CD4-positive, alpha-beta memory T cell (primary cell): ENCODE measurements at regions not wholly inside any gene's neighbourhood (a gene's known extent, or its start where the extent isn't known, plus 50 kb on each side); places are given as distances from the start of the nearest gene placed in this dataset.

ENCODE experiments used
- CTCF ChIA-PET: fragments of 350-600 bp; sonication (Branson Sonifier 250); formaldehyde crosslinking; loops from one replicate; lab custom pipeline; 2021; ENCODE audit warnings: inconsistent platforms; ENCODE audit not compliant: partially characterized antibody; lab: Charles Lee
- POLR2A ChIA-PET: fragments of 350-600 bp; sonication (Branson Sonifier 250); formaldehyde crosslinking; loops from one replicate; lab custom pipeline; 2021; ENCODE audit not compliant: partially characterized antibody; lab: Charles Lee
- DNase-seq, 5 donors: peaks; one replicate each; pipeline versions ENCODE4 v3.0.0 to v3.0.0-alpha.2; 2020 to 2022; ENCODE audit warnings: mixed read lengths in 1 of 5
- H3K27ac ChIP-seq: one replicate; pipeline ENCODE4 v1.7.0; 2013; ENCODE audit warnings: low read depth, low read length
- H3K27me3 ChIP-seq: 2 replicates; pipeline ENCODE4 v1.7.0; 2013; ENCODE audit warnings: mild to moderate bottlenecking, low read length, moderate library complexity; ENCODE audit not compliant: insufficient read depth
- H3K36me3 ChIP-seq: 2 replicates; pipeline ENCODE4 v1.7.0; 2013; ENCODE audit warnings: mild to moderate bottlenecking, low read length, moderate library complexity; ENCODE audit not compliant: insufficient read depth
- H3K4me1 ChIP-seq: 2 replicates; pipeline ENCODE4 v1.7.0; 2013; ENCODE audit warnings: mild to moderate bottlenecking, low read length, moderate library complexity; ENCODE audit not compliant: insufficient read depth
- H3K4me3 ChIP-seq, 2 donors: one replicate each; pipeline ENCODE4 v1.7.0; 2013; ENCODE audit warnings: low read length in 2 of 2, mild to moderate bottlenecking in 1 of 2
- H3K9me3 ChIP-seq, 2 donors: one replicate each; pipeline ENCODE4 v1.7.0; 2013; ENCODE audit warnings: low read length in 2 of 2, control low read depth in 1 of 2; ENCODE audit not compliant: control insufficient read depth in 1 of 2
- H3K27ac Mint-ChIP-seq, 7 donors: one replicate each; pipeline ENCODE4 v1.8.0; 2020 to 2021; ENCODE audit warnings: mixed read lengths in 7 of 7, mild to moderate bottlenecking in 6 of 7, inconsistent platforms in 3 of 7, moderate library complexity in 3 of 7
- H3K27me3 Mint-ChIP-seq, 2 donors: one replicate each; pipeline ENCODE4 v1.8.0; 2020 to 2021; ENCODE audit warnings: mixed read lengths in 2 of 2
- H3K36me3 Mint-ChIP-seq, 2 donors: one replicate each; pipeline ENCODE4 v1.8.0; 2020 to 2021; ENCODE audit warnings: mixed read lengths in 2 of 2, inconsistent platforms in 1 of 2, mild to moderate bottlenecking in 1 of 2
- H3K4me1 Mint-ChIP-seq, 4 donors: one replicate each; pipeline ENCODE4 v1.8.0; 2020 to 2021; ENCODE audit warnings: mixed read lengths in 4 of 4, mild to moderate bottlenecking in 1 of 4
- H3K4me3 Mint-ChIP-seq, 8 donors: one replicate each; pipeline ENCODE4 v1.8.0; 2020 to 2021; ENCODE audit warnings: mixed read lengths in 8 of 8, mild to moderate bottlenecking in 7 of 8, moderate library complexity in 6 of 8, inconsistent platforms in 3 of 8
- H3K9me3 Mint-ChIP-seq, 8 donors: one replicate each; pipeline ENCODE4 v1.8.0; 2020 to 2021; ENCODE audit warnings: mixed read lengths in 8 of 8, mild to moderate bottlenecking in 5 of 8, inconsistent platforms in 3 of 8, moderate library complexity in 1 of 8
- intact Hi-C: fragments of 100-400 bp; cut with micrococcal nuclease; formaldehyde crosslinking; loops from one replicate; pipeline ENCODE4 v1.15.1; 2023

DNA sequence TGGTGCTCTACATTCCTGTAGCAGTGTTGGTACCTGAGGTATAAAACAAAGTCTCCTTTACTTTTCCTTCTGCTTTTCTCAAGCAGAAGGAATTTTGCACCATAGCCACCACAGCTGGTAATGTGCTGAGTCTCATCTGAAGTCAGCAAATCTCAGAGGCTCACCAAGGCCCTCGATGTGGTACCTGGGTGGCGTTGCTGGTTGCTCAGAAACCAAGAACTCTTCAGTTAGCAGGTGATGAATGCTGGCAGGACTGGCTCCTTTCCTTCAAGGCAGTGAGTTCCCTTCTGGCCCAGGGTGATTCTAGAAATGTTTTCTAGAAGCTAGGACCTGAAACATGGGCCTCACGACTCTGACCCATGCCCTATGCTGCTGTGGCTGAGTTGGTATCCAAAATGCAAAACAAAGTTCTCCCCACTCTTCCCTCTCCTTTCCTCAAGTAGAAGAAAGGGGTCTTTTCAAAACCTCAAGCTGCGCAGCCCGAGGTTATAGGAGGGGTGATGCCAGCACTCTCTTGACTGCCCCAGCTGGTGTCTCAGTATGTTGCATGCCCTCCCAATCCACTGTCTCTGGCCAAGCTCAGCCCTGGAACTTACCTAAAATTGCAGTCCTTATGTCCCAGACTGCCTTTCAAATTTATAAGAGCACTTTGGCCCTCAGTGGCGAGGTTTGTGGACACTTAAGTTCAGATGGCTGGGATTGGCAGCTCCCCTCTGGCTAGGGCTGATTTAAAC lies 592.3 kb downstream of the FRK start:
- Mint-ChIP-seq H3K4me1 (no peaks in the 10 kb centered on the region), H3K4me3 (no peak overlapping the region), H3K27ac (no peak overlapping the region), H3K27me3 (no peaks in the 10 kb centered on the region), H3K36me3 (no peaks in the 10 kb centered on the region), H3K9me3 (peaks cover 4 to 20% (median 12%) of the 10 kb centered on the region in 8 donors)
- Histone ChIP-seq H3K36me3 (no peaks in the 10 kb centered on the region), H3K27me3 (no peaks in the 10 kb centered on the region), H3K9me3 (no peaks in the 10 kb centered on the region), H3K27ac (no peak overlapping the region), H3K4me3 (no peak overlapping the region), H3K4me1 (no peaks in the 10 kb centered on the region)
- no peak for DNase-seq
- intact Hi-C loops, result no loop called here
- POLR2A ChIA-PET, result no interaction called here
- CTCF ChIA-PET, result no interaction called here

DNA sequence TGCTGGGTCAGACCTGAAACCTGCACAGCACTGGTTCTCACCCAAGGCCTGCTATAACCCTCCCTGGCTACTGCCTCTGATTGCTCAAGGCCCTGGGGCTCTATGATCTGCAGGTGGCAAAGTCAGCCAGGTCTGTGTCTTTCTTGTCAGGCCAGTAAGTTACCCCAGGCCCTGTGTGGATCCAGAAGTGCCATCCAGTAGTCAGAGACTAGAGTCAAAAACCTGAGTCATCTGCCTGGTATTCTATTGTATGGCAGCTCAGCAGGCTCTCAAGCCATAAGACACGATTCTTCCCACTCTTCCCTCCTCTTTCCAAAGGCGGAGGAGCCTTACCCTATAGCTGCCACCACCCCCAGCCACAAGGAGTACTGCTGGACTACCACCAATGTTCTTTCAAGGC lies 593.0 kb downstream of the FRK start:
- H3K9me3 ChIP-seq, result no peaks in the 10 kb centered on the region
- Mint-ChIP-seq H3K27ac (no peak overlapping the region), H3K4me1 (no peaks in the 10 kb centered on the region), H3K9me3 (peaks cover 3 to 22% (median 13%) of the 10 kb centered on the region in 8 donors), H3K36me3 (no peaks in the 10 kb centered on the region), H3K27me3 (no peaks in the 10 kb centered on the region), H3K4me3 (no peak overlapping the region)
- no peak overlapping the region for H3K4me3 ChIP-seq
- no peak overlapping the region for H3K27ac ChIP-seq
- intact Hi-C loops, result no loop called here
- no peaks in the 10 kb centered on the region for H3K36me3 ChIP-seq
- ChIA-PET CTCF (no interaction called here), POLR2A (no interaction called here)
- no peaks in the 10 kb centered on the region for H3K27me3 ChIP-seq
- H3K4me1 ChIP-seq, result no peaks in the 10 kb centered on the region
- DNase-seq, result no peak

DNA sequence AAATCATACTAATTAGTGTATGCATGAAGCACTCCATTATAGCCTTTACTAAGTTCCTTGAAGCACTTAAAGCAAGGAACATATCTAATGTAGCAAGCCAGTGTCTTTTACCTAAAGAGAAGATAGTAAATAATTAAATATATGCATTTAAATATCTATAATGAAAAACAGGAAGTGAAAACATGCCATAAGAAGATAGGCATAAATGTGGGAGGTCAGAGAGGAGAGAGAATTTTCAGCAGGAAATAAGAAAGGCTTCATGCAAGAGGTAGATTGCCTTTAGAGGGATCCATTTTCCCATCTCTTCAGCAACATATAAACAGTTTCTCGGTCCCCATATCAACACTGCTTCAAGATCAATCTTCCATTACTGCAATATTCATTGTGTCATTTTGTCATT lies 599.8 kb downstream of the FRK start:
- CTCF ChIA-PET, result no interaction called here
- Histone ChIP-seq H3K36me3 (no peaks in the 10 kb centered on the region), H3K4me1 (no peaks in the 10 kb centered on the region), H3K9me3 (no peaks in the 10 kb centered on the region), H3K27ac (no peak overlapping the region), H3K27me3 (no peaks in the 10 kb centered on the region), H3K4me3 (no peak overlapping the region)
- no peaks in the 10 kb centered on the region for H3K4me1 Mint-ChIP-seq
- intact Hi-C loops, result no loop called here
- H3K27ac Mint-ChIP-seq, result no peak overlapping the region
- H3K27me3 Mint-ChIP-seq, result no peaks in the 10 kb centered on the region
- peaks cover 0 to 14% (median 5%) of the 10 kb centered on the region in 8 donors for H3K9me3 Mint-ChIP-seq
- H3K36me3 Mint-ChIP-seq, result no peaks in the 10 kb centered on the region
- DNase-seq, result no peak
- POLR2A ChIA-PET, result no interaction called here
- no peak overlapping the region for H3K4me3 Mint-ChIP-seq

DNA sequence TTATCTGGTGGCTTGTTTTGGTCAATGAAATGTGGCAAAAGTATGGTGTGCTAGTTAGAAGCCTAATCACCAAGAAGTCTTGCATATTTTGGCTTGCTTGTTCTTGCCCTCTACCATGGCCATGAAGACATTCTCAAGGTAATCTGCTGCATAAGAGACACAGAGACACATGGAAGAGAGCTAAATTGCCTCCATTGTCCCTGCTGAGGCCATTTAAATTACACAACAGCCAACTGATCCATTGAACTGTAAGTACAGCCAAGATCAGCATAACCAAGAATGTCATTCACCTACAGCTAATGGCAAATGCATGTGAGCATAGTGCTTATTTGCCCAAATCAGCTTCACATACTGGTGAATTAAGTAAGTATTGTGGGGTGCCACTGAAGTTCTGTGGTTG lies 603.8 kb downstream of the FRK start:
- no peaks in the 10 kb centered on the region for H3K4me1 Mint-ChIP-seq
- H3K4me1 ChIP-seq, result no peaks in the 10 kb centered on the region
- H3K4me3 Mint-ChIP-seq, result no peak overlapping the region
- no peaks in the 10 kb centered on the region for H3K36me3 ChIP-seq
- ChIA-PET CTCF (no interaction called here), POLR2A (no interaction called here)
- no peaks in the 10 kb centered on the region for H3K36me3 Mint-ChIP-seq
- intact Hi-C loops, result no loop called here
- H3K9me3 Mint-ChIP-seq, result peaks cover 0 to 3% (median 0%) of the 10 kb centered on the region in 8 donors
- H3K9me3 ChIP-seq, result no peaks in the 10 kb centered on the region
- H3K27me3 ChIP-seq, result no peaks in the 10 kb centered on the region
- H3K4me3 ChIP-seq, result no peak overlapping the region
- DNase-seq, result no peak
- no peak overlapping the region for H3K27ac Mint-ChIP-seq
- H3K27me3 Mint-ChIP-seq, result no peaks in the 10 kb centered on the region
- no peak overlapping the region for H3K27ac ChIP-seq

DNA sequence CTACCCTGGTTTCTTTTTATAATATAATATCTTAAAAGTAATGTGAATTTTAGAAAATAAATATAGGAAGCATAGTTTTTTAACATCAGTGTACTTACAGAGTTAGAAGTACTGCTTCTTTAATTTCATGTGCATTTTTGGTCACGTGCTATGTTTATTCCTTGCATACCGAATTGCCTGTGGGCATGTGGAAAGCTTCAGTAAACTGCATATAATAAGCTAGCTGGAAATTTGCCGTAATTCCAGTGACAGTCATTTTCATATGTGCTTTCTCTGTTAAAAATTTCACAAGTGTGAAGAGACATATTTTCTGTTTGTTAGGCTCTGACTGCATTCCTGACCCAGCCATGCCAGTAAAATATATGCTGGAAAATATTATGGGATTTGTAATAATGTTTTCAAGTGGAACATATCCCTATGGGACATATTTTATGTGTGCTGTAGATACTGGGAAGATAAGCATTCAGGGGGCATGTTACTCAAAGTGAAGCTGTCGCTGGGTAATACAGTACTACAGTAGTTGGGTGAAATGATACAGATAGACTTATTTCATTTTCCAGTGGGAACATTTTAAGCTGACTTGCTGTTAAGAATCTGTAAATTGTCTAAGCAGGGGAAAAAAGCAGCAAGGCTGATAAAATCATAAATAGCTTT lies 616.7 kb downstream of the FRK start:
- Histone ChIP-seq H3K4me3 (no peak overlapping the region), H3K27me3 (no peaks in the 10 kb centered on the region), H3K27ac (no peak overlapping the region), H3K9me3 (no peaks in the 10 kb centered on the region), H3K36me3 (no peaks in the 10 kb centered on the region), H3K4me1 (no peaks in the 10 kb centered on the region)
- no peaks in the 10 kb centered on the region for H3K36me3 Mint-ChIP-seq
- CTCF ChIA-PET, result no interaction called here
- no peak overlapping the region for H3K27ac Mint-ChIP-seq
- intact Hi-C loops, result no loop called here
- no peaks in the 10 kb centered on the region for H3K4me1 Mint-ChIP-seq
- no peak for DNase-seq
- no peaks in the 10 kb centered on the region for H3K27me3 Mint-ChIP-seq
- no peak overlapping the region for H3K4me3 Mint-ChIP-seq
- POLR2A ChIA-PET, result no interaction called here
- peaks cover 0 to 12% (median 1%) of the 10 kb centered on the region in 8 donors for H3K9me3 Mint-ChIP-seq

DNA sequence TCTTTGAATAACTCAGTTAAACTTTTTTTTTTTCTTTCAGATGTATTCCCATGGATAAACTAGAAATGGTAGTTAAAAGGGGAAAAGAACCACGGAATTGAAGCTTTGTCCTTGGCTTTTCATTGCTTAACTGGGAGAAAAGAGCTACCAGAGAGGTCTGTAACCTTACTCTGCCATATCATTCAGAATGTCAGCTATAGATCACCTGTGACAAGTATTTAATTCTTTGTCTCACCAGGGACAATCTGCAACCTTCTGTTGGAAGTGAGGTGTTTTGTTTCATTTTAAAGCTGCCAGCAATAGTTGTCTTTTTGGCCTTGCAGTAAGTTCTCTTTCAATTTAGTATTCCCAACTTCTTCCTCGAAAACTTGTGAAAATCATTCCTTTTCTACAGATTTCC lies 618.4 kb downstream of the FRK start:
- Mint-ChIP-seq H3K4me1 (no peaks in the 10 kb centered on the region), H3K4me3 (no peak overlapping the region), H3K27me3 (no peaks in the 10 kb centered on the region), H3K9me3 (peaks cover 0 to 14% (median 1%) of the 10 kb centered on the region in 8 donors), H3K27ac (no peak overlapping the region), H3K36me3 (no peaks in the 10 kb centered on the region)
- intact Hi-C loops, result no loop called here
- DNase-seq, result no peak
- no peaks in the 10 kb centered on the region for H3K4me1 ChIP-seq
- no peaks in the 10 kb centered on the region for H3K36me3 ChIP-seq
- H3K27me3 ChIP-seq, result no peaks in the 10 kb centered on the region
- no peaks in the 10 kb centered on the region for H3K9me3 ChIP-seq
- ChIA-PET CTCF (no interaction called here), POLR2A (no interaction called here)
- no peak overlapping the region for H3K27ac ChIP-seq
- H3K4me3 ChIP-seq, result no peak overlapping the region

DNA sequence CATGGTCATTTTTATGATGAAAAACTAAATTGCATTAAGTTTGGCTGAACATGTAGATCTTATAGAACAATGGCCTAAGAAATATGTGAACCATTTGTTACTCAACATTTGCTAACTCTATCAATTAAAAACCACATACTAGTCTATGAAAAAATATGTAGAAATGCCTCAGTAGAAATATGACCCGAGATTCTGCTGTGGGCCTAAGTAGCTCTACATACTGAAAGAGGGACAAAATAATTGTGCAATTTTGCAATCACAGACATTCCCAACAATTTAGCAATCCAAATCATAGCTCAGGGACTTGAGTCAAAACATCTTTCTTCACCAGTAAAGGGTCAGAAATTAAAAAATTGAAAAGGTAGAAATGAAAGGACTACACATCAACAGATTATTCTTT lies 619.0 kb downstream of the FRK start:
- CTCF ChIA-PET, result no interaction called here
- H3K36me3 ChIP-seq, result no peaks in the 10 kb centered on the region
- no peak overlapping the region for H3K27ac ChIP-seq
- no peaks in the 10 kb centered on the region for H3K9me3 ChIP-seq
- no peak for DNase-seq
- no peaks in the 10 kb centered on the region for H3K27me3 ChIP-seq
- Mint-ChIP-seq H3K27me3 (no peaks in the 10 kb centered on the region), H3K36me3 (no peaks in the 10 kb centered on the region), H3K4me3 (no peak overlapping the region), H3K9me3 (peaks cover 0 to 14% (median 1%) of the 10 kb centered on the region in 8 donors), H3K27ac (no peak overlapping the region), H3K4me1 (no peaks in the 10 kb centered on the region)
- H3K4me1 ChIP-seq, result no peaks in the 10 kb centered on the region
- POLR2A ChIA-PET, result no interaction called here
- no peak overlapping the region for H3K4me3 ChIP-seq
- intact Hi-C loops, result no loop called here
